ENCODE measurements at regions not wholly inside any gene's neighbourhood (a gene's known extent, or its start where the extent isn't known, plus 50 kb on each side); places are given as distances from the start of the nearest gene placed in this dataset.

- Histone ChIP-seq H3K14ac (ENCODE audit: low read length) (no peak overlapping the region), H4K91ac (ENCODE audit: low read depth, low read length, poor library complexity) (no peak overlapping the region), H3K36me3 (replicated peaks in 1 of 2; ENCODE audit: control insufficient read depth in 2 of 2, insufficient read depth in 2 of 2, low read length in 2 of 2) (no peaks in the 10 kb centered on the region), H3K27ac (replicated peaks; ENCODE audit: low read length) (no peak overlapping the region), H2AFZ (ENCODE audit: low read length) (no peak overlapping the region), H3K18ac (ENCODE audit: low read length) (no peak overlapping the region), H3K79me1 (ENCODE audit: low read depth, low read length) (no peaks in the 10 kb centered on the region), H2AK5ac (ENCODE audit: low read depth, low read length) (no peak overlapping the region), H3K4me3 (ENCODE audit: low read length in 2 of 2) (no peak overlapping the region), H2BK5ac (ENCODE audit: low read length) (no peak overlapping the region), H3K27me3 (ENCODE audit: control insufficient read depth in 3 of 3, insufficient read depth in 3 of 3, low read depth in 1 of 3, low read length in 3 of 3) (no peaks in the 10 kb centered on the region), H3K4me1 (ENCODE audit: control insufficient read depth in 2 of 2, insufficient read depth in 1 of 2, low read depth in 1 of 2, low read length in 2 of 2) (no peaks in the 10 kb centered on the region), H4K8ac (ENCODE audit: low read depth, low read length) (no peak overlapping the region), H2BK15ac (ENCODE audit: low read length) (no peak overlapping the region), H3K9me3 (replicated peaks in 1 of 2; ENCODE audit: control insufficient read depth in 2 of 2, insufficient read depth in 1 of 2, low read depth in 1 of 2, low read length in 2 of 2) (no peaks in the 10 kb centered on the region), H2BK12ac (ENCODE audit: low read length) (no peak overlapping the region), H2BK120ac (ENCODE audit: low read depth, low read length) (no peak overlapping the region), H3K4ac (ENCODE audit: low read length) (no peak overlapping the region), H3K9ac (ENCODE audit: low read depth, low read length, poor library complexity) (no peak overlapping the region), H3K4me2 (ENCODE audit: insufficient read depth, low read length, poor library complexity, severe bottlenecking) (no peak overlapping the region), H3K23ac (ENCODE audit: low read depth, low read length, poor library complexity) (no peak overlapping the region)
- no peak for DNase-seq (ENCODE audit: low spot score)
- WGBS, 2 donors (ENCODE audit: extremely low coverage in 2 of 2, insufficient read length in 2 of 2, insufficient replicate concordance in 1 of 2): no CpG with 5 or more reads among the region's 9 CpGs
These were observed 79.6 kb upstream of the CDK20 start for GRCh38 chr9:88053856-88054501.

DNA sequence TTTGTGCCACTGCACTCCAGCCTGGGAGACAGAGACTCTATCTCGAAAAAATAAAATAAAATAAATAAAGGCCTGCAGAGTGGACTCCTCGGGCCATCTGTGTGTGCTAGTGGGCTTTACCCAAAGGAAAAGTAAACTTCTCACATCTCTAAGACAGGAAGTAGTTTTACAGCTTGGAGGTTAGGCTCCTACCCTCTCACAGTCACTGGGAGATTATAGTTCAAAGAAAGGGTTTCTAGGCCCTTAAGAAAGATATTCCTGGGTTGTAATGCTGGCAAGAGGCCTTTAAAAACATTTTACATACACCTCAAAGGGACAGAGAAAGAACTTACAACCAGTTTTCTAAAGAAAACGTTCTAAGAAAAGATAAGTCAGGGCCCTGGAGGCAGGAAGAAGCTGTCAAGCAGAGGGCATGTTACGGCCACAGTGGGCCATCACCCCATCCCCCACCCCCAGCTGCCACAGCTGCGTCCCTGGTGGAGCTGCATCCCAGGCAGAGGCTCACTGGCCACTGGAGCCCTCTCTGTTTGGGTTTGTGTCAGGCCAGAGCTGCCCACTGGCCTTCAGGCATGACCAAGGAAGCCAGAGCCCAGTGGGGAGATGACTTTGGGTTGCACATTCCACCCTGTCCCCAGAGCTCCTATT, 78.1 kb upstream of the CDK20 start:
- no peaks in the 10 kb centered on the region for H3K79me1 ChIP-seq (ENCODE audit: low read depth, low read length)
- H3K23ac ChIP-seq (ENCODE audit: low read depth, low read length, poor library complexity): no peak overlapping the region
- H2BK15ac ChIP-seq (ENCODE audit: low read length): no peak overlapping the region
- H3K4me3 ChIP-seq (ENCODE audit: low read length in 2 of 2): no peak overlapping the region
- H4K91ac ChIP-seq (ENCODE audit: low read depth, low read length, poor library complexity): no peak overlapping the region
- H3K9me3 ChIP-seq (replicated peaks in 1 of 2; ENCODE audit: control insufficient read depth in 2 of 2, insufficient read depth in 1 of 2, low read depth in 1 of 2, low read length in 2 of 2): no peaks in the 10 kb centered on the region
- no peak for DNase-seq (ENCODE audit: low spot score)
- H3K27me3 ChIP-seq (ENCODE audit: control insufficient read depth in 3 of 3, insufficient read depth in 3 of 3, low read depth in 1 of 3, low read length in 3 of 3): no peaks in the 10 kb centered on the region
- no peak overlapping the region for H3K18ac ChIP-seq (ENCODE audit: low read length)
- no peak overlapping the region for H3K27ac ChIP-seq (replicated peaks; ENCODE audit: low read length)
- no peak overlapping the region for H2AK5ac ChIP-seq (ENCODE audit: low read depth, low read length)
- H3K9ac ChIP-seq (ENCODE audit: low read depth, low read length, poor library complexity): no peak overlapping the region
- no peak overlapping the region for H3K4me2 ChIP-seq (ENCODE audit: insufficient read depth, low read length, poor library complexity, severe bottlenecking)
- no peak overlapping the region for H3K14ac ChIP-seq (ENCODE audit: low read length)
- H3K4ac ChIP-seq (ENCODE audit: low read length): no peak overlapping the region
- no peak overlapping the region for H4K8ac ChIP-seq (ENCODE audit: low read depth, low read length)
- no CpG with 5 or more reads among the region's 5 CpGs for WGBS, 2 donors (ENCODE audit: extremely low coverage in 2 of 2, insufficient read length in 2 of 2, insufficient replicate concordance in 1 of 2)
- H3K4me1 ChIP-seq (ENCODE audit: control insufficient read depth in 2 of 2, insufficient read depth in 1 of 2, low read depth in 1 of 2, low read length in 2 of 2): no peaks in the 10 kb centered on the region
- no peak overlapping the region for H2BK12ac ChIP-seq (ENCODE audit: low read length)
- H2BK120ac ChIP-seq (ENCODE audit: low read depth, low read length): no peak overlapping the region
- no peaks in the 10 kb centered on the region for H3K36me3 ChIP-seq (replicated peaks in 1 of 2; ENCODE audit: control insufficient read depth in 2 of 2, insufficient read depth in 2 of 2, low read length in 2 of 2)
- H2BK5ac ChIP-seq (ENCODE audit: low read length): no peak overlapping the region
- H2AFZ ChIP-seq (ENCODE audit: low read length): peak overlapping the region; percentile 61

- no peak overlapping the region for H2AFZ ChIP-seq (ENCODE audit: low read length)
- no CpG with 5 or more reads among the region's 8 CpGs for WGBS, 2 donors (ENCODE audit: extremely low coverage in 2 of 2, insufficient read length in 2 of 2, insufficient replicate concordance in 1 of 2)
- no peak overlapping the region for H2AK5ac ChIP-seq (ENCODE audit: low read depth, low read length)
- H3K9ac ChIP-seq (ENCODE audit: low read depth, low read length, poor library complexity): no peak overlapping the region
- no peaks in the 10 kb centered on the region for H3K27me3 ChIP-seq (ENCODE audit: control insufficient read depth in 3 of 3, insufficient read depth in 3 of 3, low read depth in 1 of 3, low read length in 3 of 3)
- H2BK15ac ChIP-seq (ENCODE audit: low read length): no peak overlapping the region
- no peak overlapping the region for H3K4me3 ChIP-seq (ENCODE audit: low read length in 2 of 2)
- H3K18ac ChIP-seq (ENCODE audit: low read length): no peak overlapping the region
- H2BK12ac ChIP-seq (ENCODE audit: low read length): no peak overlapping the region
- H3K23ac ChIP-seq (ENCODE audit: low read depth, low read length, poor library complexity): no peak overlapping the region
- H3K14ac ChIP-seq (ENCODE audit: low read length): no peak overlapping the region
- no peak overlapping the region for H4K8ac ChIP-seq (ENCODE audit: low read depth, low read length)
- H3K79me1 ChIP-seq (ENCODE audit: low read depth, low read length): no peaks in the 10 kb centered on the region
- H2BK120ac ChIP-seq (ENCODE audit: low read depth, low read length): no peak overlapping the region
- H3K4me2 ChIP-seq (ENCODE audit: insufficient read depth, low read length, poor library complexity, severe bottlenecking): no peak overlapping the region
- no peak for DNase-seq (ENCODE audit: low spot score)
- no peak overlapping the region for H2BK5ac ChIP-seq (ENCODE audit: low read length)
- H3K27ac ChIP-seq (replicated peaks; ENCODE audit: low read length): no peak overlapping the region
- no peaks in the 10 kb centered on the region for H3K9me3 ChIP-seq (replicated peaks in 1 of 2; ENCODE audit: control insufficient read depth in 2 of 2, insufficient read depth in 1 of 2, low read depth in 1 of 2, low read length in 2 of 2)
- H3K36me3 ChIP-seq (replicated peaks in 1 of 2; ENCODE audit: control insufficient read depth in 2 of 2, insufficient read depth in 2 of 2, low read length in 2 of 2): no peaks in the 10 kb centered on the region
- no peaks in the 10 kb centered on the region for H3K4me1 ChIP-seq (ENCODE audit: control insufficient read depth in 2 of 2, insufficient read depth in 1 of 2, low read depth in 1 of 2, low read length in 2 of 2)
- no peak overlapping the region for H4K91ac ChIP-seq (ENCODE audit: low read depth, low read length, poor library complexity)
- H3K4ac ChIP-seq (ENCODE audit: low read length): no peak overlapping the region
These were observed 76.8 kb upstream of the CDK20 start for GRCh38 chr9:88051138-88051537.

DNA sequence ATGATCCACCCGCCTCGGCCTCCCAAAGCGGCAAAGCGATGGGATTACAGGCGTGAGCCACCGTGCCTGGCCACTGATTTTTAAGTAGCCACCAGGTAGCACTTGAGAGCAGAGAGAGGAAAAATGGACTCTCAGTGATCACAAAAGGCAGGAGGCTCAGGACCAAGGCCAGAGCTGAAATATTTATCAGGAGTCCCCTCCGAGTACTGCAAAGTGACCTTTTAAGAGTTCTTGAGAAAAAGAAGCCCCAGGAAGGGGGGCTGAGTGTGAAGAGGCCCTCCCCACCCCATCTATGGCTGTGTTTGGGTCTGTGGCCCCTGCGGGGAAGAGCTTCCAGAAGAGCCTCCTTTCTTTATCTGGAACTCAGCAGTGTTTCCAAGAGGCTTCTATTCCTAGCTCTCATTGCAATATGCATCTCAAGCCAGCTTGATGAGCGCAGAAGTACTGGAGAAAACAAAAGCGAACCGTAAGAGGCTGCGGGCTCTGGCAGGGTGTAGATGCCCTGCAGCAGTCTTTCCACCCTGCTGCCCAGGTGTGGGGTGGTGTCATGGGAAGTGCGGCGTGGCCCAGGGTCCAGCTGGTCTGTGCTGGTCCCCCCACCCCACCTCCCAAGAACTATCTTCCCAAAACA, 75.5 kb upstream of the CDK20 start:
- no CpG with 5 or more reads among the region's 14 CpGs for WGBS, 2 donors (ENCODE audit: extremely low coverage in 2 of 2, insufficient read length in 2 of 2, insufficient replicate concordance in 1 of 2)
- Histone ChIP-seq H4K8ac (ENCODE audit: low read depth, low read length) (no peak overlapping the region), H3K4ac (ENCODE audit: low read length) (no peak overlapping the region), H3K27me3 (ENCODE audit: control insufficient read depth in 3 of 3, insufficient read depth in 3 of 3, low read depth in 1 of 3, low read length in 3 of 3) (no peaks in the 10 kb centered on the region), H3K4me3 (ENCODE audit: low read length in 2 of 2) (no peak overlapping the region), H2AFZ (ENCODE audit: low read length) (no peak overlapping the region), H3K27ac (replicated peaks; ENCODE audit: low read length) (no peak overlapping the region), H3K23ac (ENCODE audit: low read depth, low read length, poor library complexity) (no peak overlapping the region), H3K36me3 (replicated peaks in 1 of 2; ENCODE audit: control insufficient read depth in 2 of 2, insufficient read depth in 2 of 2, low read length in 2 of 2) (no peaks in the 10 kb centered on the region), H3K18ac (ENCODE audit: low read length) (peak overlapping the region; percentile 27), H2BK5ac (ENCODE audit: low read length) (no peak overlapping the region), H3K79me1 (ENCODE audit: low read depth, low read length) (no peaks in the 10 kb centered on the region), H3K9me3 (replicated peaks in 1 of 2; ENCODE audit: control insufficient read depth in 2 of 2, insufficient read depth in 1 of 2, low read depth in 1 of 2, low read length in 2 of 2) (peaks cover under 1 to 2% of the 10 kb centered on the region in 2 donors), H3K4me2 (ENCODE audit: insufficient read depth, low read length, poor library complexity, severe bottlenecking) (no peak overlapping the region), H4K91ac (ENCODE audit: low read depth, low read length, poor library complexity) (no peak overlapping the region), H2BK12ac (ENCODE audit: low read length) (no peak overlapping the region), H3K14ac (ENCODE audit: low read length) (no peak overlapping the region), H2BK120ac (ENCODE audit: low read depth, low read length) (no peak overlapping the region), H2BK15ac (ENCODE audit: low read length) (no peak overlapping the region), H2AK5ac (ENCODE audit: low read depth, low read length) (no peak overlapping the region), H3K9ac (ENCODE audit: low read depth, low read length, poor library complexity) (no peak overlapping the region), H3K4me1 (ENCODE audit: control insufficient read depth in 2 of 2, insufficient read depth in 1 of 2, low read depth in 1 of 2, low read length in 2 of 2) (no peaks in the 10 kb centered on the region)
- DNase-seq (ENCODE audit: low spot score): no peak

Data from neuronal stem cell (in vitro differentiated cells).